ENCODE measurements at regions not wholly inside any gene's neighbourhood (a gene's known extent, or its start where the extent isn't known, plus 50 kb on each side); places are given as distances from the start of the nearest gene placed in this dataset.

DNA sequence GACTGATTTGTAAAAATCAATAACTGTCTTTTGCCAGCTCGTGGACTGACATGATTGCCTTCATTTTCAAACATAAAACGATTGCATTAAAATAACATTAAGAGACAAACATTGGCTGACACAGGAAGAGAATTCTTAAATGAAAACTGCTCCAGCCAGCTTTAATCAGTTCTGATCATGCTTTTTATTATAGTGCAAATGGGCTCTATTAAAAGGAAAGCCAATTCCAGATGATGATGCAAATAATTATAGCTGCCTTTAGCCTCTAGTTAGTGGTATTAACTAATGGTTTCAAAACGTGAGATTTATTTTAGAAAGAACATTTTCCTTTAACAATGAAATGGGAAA is 301.8 kb upstream of the UBE2E3 start:
- Histone ChIP-seq H3K4me1 (no peaks in the 10 kb centered on the region; the same call in none of the 2 replicates), H3K4me3 (no peak overlapping the region), H3K36me3 (no peaks in the 10 kb centered on the region)

DNA sequence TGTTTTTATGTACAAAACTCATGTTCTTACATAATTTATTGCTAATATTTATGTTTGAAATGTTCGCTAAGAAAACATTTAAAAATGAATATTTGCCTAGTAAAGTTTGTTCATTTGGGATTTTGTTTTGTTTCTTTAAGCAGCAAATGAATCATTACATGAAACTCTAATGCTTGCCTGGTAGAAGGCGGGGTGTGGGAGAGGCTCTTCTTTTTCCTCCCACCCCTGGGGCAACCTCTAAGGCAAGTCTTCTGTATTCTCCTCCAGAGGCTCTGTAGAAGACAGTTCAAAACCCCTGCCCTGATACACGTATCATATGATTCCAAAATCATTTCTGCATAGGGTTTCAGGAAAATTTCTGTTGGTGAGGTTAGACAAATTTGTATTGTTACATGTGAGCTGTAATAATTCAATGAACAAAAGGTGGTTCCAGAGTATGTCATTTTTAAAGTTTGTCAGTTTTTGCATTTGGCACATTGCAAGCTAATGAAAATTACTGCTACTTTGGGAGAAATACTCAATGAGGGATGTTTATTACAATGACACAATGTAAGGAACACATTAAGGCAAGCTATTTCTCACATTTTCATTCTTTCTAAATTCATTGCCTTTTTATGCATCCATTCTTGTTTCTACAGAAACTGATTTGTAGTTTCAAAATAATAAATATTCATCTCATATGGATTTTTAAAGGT is 302.3 kb upstream of the UBE2E3 start:
- Histone ChIP-seq H3K4me1 (no peaks in the 10 kb centered on the region; the same call in none of the 2 replicates), H3K9me3 (replicated peaks) (no peaks in the 10 kb centered on the region), H3K36me3 (no peaks in the 10 kb centered on the region), H3K27me3 (no peaks in the 10 kb centered on the region), H3K4me3 (no peak overlapping the region), H3K27ac (no peak overlapping the region)
- DNase-seq: no peak

More for the DNA sequence above, 301.8 kb upstream of the UBE2E3 start:
- Histone ChIP-seq H3K27ac (no peak overlapping the region), H3K27me3 (no peaks in the 10 kb centered on the region), H3K9me3 (replicated peaks) (no peaks in the 10 kb centered on the region)
- DNase-seq: no peak

DNA sequence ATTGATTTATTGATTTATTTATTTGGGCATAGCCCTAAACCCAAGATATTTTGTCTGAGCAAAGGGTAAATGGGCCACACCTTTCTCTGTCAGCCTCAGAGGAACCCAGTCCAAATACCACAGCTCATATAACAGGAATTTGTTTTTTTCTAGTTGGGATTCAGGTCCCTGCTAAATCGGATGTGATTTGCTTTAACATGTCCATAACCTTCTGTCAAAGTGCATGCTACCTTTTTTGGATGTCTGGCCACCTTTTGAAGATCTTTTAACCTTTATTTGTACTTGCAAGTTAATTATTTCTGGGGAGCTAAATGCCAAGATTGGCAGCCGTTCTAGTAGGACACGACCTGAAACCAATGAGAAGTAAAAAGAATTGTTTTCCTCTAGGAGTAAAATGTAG is 303.2 kb upstream of the UBE2E3 start:
- Histone ChIP-seq H3K36me3 (no peaks in the 10 kb centered on the region), H3K27me3 (no peaks in the 10 kb centered on the region), H3K9me3 (replicated peaks) (no peaks in the 10 kb centered on the region), H3K27ac (no peak overlapping the region), H3K4me3 (no peak overlapping the region), H3K4me1 (peaks cover 7% of the 10 kb centered on the region)
- no peak for DNase-seq

DNA sequence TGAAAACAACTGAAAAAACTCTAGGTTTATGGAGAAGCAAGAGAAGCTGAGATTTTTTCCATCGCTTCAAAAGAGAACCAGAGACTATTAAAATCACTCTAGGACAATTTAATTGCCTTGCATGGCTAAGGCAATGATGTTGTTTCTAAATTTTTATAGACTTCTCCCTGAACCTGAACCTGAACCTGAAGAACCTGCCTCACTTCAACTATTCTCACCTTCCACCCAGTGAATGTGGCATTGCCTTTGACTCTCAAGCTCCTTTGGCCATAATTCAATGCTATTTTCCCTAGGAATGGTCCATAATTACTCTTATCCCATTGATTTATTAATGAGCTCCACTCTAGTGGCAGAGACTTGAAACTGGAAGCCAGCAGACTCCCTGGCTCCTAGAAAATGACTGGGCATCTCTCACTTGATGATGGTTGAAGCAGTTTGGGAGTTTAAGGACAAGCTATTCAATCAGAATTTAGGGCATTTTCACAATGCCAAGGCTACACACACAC is 303.8 kb upstream of the UBE2E3 start:
- DNase-seq: no peak
- peaks cover 12% of the 10 kb centered on the region for H3K4me1 ChIP-seq
- no peak overlapping the region for H3K4me3 ChIP-seq
- H3K9me3 ChIP-seq (replicated peaks): no peaks in the 10 kb centered on the region
- H3K27me3 ChIP-seq: no peaks in the 10 kb centered on the region
- no peak overlapping the region for H3K27ac ChIP-seq
- no peaks in the 10 kb centered on the region for H3K36me3 ChIP-seq

DNA sequence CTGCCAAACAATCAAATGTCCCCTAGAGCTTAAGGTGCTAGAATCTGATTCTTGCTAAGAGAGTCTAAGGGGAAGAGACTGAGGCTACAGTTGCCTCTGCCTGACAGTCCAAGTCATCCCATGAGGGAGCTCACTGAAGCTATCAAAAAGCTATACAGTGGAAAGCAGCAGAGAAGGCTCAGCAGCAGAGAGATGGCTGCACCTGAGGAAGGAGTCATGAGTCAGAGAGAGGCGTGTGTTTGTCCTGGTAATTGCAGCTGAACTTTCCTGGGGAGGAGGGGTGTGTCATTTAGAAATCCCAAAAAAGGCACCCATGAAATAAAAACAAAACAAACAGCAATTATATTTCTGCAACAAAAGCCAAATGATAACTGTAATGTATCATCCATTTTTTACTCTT is 305.2 kb upstream of the UBE2E3 start:
- no peaks in the 10 kb centered on the region for H3K36me3 ChIP-seq
- no peak overlapping the region for H3K27ac ChIP-seq
- no peak overlapping the region for H3K4me3 ChIP-seq
- no peak for DNase-seq
- H3K4me1 ChIP-seq: peaks cover 18% of the 10 kb centered on the region
- no peaks in the 10 kb centered on the region for H3K27me3 ChIP-seq
- H3K9me3 ChIP-seq (replicated peaks): no peaks in the 10 kb centered on the region

DNA sequence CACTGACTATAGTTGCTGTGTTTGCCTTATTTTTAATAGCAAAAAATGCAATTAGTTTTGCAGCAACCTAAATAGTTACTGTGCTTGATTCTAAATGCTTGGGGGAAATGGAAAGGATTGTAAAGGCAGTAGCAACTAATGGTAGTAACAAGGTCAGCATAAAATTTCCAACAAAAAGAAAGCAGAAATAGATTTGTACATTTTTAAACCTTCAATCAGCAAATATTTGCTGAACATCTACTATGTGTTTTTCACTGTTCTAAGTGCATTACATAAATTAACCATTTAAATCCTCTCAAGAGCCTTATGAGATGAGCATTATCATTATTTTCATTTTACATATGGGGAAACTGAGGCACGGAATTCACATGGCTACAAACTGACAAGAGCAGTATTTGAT is 308.0 kb upstream of the UBE2E3 start:
- H3K27ac ChIP-seq: no peak overlapping the region
- H3K4me3 ChIP-seq: no peak overlapping the region
- peaks cover 22% of the 10 kb centered on the region for H3K4me1 ChIP-seq
- DNase-seq: no peak
- H3K27me3 ChIP-seq: no peaks in the 10 kb centered on the region
- no peaks in the 10 kb centered on the region for H3K9me3 ChIP-seq (replicated peaks)
- H3K36me3 ChIP-seq: no peaks in the 10 kb centered on the region

DNA sequence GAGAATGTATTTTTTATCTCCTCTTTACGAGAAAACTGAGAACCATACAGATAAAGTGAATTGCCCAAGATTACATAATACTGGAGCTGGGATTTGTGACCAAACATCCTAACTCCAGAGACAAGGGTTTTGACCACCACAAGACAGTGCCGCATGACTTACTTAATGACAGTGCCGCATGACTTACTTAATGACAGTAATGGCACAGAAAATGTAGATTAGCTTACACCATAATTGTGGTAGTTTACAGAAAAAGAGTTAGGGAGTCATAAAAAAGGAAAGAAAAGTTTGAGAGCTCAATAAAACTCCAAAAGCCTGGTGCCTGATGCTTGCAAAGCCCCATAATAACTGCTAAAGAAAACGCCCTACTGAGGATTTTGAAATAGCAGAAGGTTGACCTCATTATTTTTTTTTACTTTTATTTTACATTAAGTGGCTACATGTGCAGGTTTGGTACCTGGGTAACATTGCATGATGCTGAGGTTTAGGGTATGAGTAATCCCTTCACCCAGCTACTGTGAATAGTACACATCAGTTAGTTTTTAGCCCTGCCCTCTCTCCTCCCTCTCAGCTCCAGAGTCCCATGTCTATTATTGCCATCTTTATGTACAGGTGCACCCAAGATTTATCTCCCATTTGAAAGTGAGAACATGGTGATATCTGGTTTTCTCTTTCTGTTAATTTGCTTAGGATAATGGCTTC is 310.0 kb upstream of the UBE2E3 start:
- H3K36me3 ChIP-seq: no peaks in the 10 kb centered on the region
- no peak overlapping the region for H3K4me3 ChIP-seq
- DNase-seq: no peak

DNA sequence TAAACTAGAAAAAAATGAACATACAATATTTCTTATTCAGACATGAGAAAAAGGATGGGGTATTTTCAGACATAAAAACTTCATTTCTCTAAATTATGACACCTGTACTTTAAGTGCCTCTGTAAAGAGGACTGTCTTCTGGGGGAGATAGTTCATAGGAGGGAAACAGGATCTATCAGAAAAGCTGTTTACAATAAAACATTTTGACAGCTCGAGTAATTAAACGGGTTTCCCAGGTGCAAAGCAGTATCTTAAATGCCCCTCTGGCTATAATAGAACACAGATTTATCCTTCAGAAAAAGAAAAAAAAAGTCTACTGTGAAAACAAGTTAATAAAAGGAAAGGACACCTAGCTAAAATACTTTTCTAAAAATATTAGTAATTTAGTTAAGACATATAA is 311.4 kb upstream of the UBE2E3 start:
- DNase-seq: no peak
- Histone ChIP-seq H3K27me3 (no peaks in the 10 kb centered on the region), H3K4me3 (no peak overlapping the region), H3K9me3 (replicated peaks) (no peaks in the 10 kb centered on the region), H3K27ac (no peak overlapping the region), H3K36me3 (no peaks in the 10 kb centered on the region), H3K4me1 (peaks cover 22% of the 10 kb centered on the region)

More for the DNA sequence above, 310.0 kb upstream of the UBE2E3 start:
- no peaks in the 10 kb centered on the region for H3K9me3 ChIP-seq (replicated peaks)
- H3K27me3 ChIP-seq: no peaks in the 10 kb centered on the region
- H3K27ac ChIP-seq: no peak overlapping the region
- peaks cover 22% of the 10 kb centered on the region for H3K4me1 ChIP-seq

DNA sequence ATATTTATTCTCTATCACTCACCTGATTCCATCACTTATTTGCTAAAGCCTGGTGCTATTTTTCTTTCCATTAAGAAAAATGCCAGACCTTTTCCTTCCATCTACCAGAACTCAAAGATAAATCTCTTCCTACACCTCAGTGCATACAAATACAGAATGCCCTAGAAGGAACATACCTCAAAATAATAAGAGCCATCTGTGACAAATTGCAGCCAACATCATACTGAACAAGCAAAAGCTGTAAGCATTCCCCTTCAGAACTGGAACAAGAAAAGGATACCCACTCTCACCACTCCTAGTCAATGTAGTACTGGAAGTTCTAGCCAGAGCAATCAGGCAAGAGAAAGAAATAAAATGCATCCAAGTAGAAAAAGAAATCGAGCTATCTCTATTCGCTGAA is 315.9 kb upstream of the UBE2E3 start:
- Histone ChIP-seq H3K9me3 (replicated peaks) (no peaks in the 10 kb centered on the region), H3K4me1 (peaks cover 3% of the 10 kb centered on the region; the same call in 1 of the 2 replicates), H3K4me3 (no peak overlapping the region)

DNA sequence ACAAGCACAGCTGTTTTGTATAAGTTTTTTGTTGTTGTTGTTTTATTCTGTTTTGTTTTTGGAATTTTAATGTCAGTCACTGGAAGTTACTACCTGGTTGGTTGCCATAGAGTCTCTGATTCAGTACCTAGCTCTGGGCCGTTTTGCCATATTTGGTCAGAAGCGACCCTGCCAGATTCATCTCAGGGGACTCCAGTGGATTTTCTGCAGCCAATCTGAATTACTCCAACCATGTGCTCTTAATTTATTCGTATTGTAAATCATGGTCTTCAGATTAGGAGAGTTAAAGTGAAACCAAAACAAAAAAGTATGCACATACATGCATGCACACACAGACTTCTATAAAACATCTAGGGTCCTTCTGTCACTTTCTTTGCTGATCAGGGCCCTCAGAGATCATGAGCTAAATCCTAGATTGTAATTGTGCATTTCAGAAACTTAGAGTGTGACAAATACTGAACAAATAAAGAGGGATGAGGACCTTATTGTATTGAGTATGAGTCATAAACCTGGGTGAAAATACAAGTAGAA is 317.4 kb upstream of the UBE2E3 start:
- H3K4me1 ChIP-seq: peaks cover 3% of the 10 kb centered on the region; the same call in 1 of the 2 replicates
- no peak overlapping the region for H3K4me3 ChIP-seq
- H3K27me3 ChIP-seq: no peaks in the 10 kb centered on the region
- no peak for DNase-seq
- H3K36me3 ChIP-seq: no peaks in the 10 kb centered on the region
- H3K27ac ChIP-seq: no peak overlapping the region
- no peaks in the 10 kb centered on the region for H3K9me3 ChIP-seq (replicated peaks)

More for the DNA sequence above, 315.9 kb upstream of the UBE2E3 start:
- no peak for DNase-seq
- H3K27me3 ChIP-seq: no peaks in the 10 kb centered on the region
- H3K27ac ChIP-seq: no peak overlapping the region
- no peaks in the 10 kb centered on the region for H3K36me3 ChIP-seq

DNA sequence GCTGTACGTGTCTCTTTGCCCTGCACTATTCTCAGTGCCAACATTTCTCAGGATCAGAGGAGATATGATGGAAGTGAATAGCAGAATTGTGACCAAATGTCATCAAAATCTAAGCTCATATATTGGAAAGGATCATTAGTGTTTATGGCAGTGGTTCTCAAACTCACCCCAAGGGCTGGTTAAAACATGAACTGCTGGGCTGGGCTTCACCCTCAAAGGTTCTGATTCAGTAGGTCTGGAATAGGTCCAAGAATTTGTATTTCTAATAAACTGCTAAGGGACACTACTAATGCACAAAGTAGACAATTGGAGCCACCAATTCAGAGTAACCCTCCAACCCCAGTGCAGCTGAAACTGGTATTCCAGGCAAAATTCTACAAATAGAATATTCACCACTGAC is 317.9 kb upstream of the UBE2E3 start:
- H3K27ac ChIP-seq: no peak overlapping the region
- peaks cover 3% of the 10 kb centered on the region; the same call in 1 of the 2 replicates for H3K4me1 ChIP-seq
- no peaks in the 10 kb centered on the region for H3K27me3 ChIP-seq
- no peak overlapping the region for H3K4me3 ChIP-seq
- no peaks in the 10 kb centered on the region for H3K36me3 ChIP-seq
- no peaks in the 10 kb centered on the region for H3K9me3 ChIP-seq (replicated peaks)
- no peak for DNase-seq

DNA sequence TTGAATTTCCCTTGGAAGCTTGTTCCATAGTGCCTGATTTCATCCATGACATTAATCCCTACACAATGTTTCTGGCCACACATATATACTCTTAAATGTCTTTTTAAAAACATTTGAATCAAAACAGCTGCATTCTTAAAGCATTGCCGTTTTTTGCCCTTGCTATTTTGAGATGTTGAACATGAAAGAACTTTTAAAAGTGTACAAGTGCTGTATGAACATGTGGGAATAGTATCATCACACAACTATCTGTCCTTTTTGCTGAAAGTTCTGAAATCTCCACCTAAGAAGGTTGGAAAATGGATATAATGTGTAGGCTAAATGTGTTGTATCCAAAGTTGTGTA is 318.7 kb upstream of the UBE2E3 start:
- no peak for DNase-seq
- H3K4me1 ChIP-seq: peaks cover 3% of the 10 kb centered on the region; the same call in 1 of the 2 replicates
- H3K27me3 ChIP-seq: no peaks in the 10 kb centered on the region
- H3K27ac ChIP-seq: no peak overlapping the region
- no peak overlapping the region for H3K4me3 ChIP-seq
- no peaks in the 10 kb centered on the region for H3K9me3 ChIP-seq (replicated peaks)
- no peaks in the 10 kb centered on the region for H3K36me3 ChIP-seq

DNA sequence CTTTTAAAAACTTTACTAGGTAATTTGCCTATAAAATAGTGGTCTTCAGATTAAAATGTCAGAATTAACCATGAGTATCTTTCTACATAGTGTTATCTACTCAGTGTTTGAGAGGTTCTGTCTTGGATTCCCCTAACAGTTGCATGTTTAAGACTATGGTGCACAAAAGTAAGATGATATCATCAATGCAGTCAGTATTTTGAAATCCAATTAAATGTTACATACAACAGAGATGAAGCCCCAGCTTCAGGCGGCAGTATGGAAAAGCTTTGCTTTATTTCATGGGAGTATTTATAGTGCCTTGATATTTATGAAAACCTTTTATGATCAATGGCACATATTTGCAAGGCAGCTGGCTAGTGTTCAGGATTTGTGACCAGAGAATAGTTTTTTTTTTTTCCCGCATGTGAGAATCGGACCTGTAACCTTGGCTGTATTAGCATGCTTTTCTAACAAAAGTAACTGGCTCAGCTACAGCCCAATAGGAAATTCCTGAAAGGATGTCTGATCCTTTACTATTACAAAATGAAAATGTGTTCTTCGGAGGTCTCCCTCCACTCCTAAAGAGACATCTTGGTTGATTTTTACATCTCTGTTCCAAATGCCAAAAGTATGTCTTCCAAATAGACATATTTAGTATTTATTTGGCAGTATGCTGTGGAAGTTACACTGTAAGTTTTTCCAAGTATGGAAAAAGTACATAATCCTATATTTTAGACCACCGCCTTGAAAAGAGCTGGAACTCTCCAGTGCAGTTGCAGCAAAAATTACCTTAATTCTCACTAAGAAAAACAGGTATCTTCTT is 319.3 kb upstream of the UBE2E3 start:
- Histone ChIP-seq H3K9me3 (replicated peaks) (no peaks in the 10 kb centered on the region), H3K36me3 (no peaks in the 10 kb centered on the region), H3K4me3 (no peak overlapping the region), H3K27ac (no peak overlapping the region), H3K27me3 (no peaks in the 10 kb centered on the region), H3K4me1 (peaks cover 3% of the 10 kb centered on the region; the same call in 1 of the 2 replicates)
- DNase-seq: no peak

DNA sequence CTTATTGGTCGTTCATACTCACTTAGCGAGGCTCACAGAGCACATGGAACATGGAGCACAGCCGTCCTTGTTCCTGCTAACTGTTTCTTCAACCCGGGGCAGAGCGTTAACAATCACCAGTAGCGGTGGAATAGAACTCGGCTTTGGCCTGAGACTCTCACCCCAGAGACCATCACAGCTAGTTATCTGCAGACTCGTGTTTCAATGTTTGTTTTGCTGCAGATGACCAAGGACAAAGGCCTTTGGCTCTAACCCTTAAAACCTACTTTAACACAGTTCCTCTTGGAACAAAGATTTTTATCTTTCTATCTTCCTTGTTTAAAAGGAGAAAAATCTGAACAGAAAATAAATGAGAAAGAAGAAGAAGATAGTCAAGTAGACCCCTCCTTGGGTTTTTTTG is 320.2 kb upstream of the UBE2E3 start:
- Histone ChIP-seq H3K9me3 (replicated peaks) (no peaks in the 10 kb centered on the region), H3K4me1 (peaks cover 3% of the 10 kb centered on the region; the same call in 1 of the 2 replicates), H3K36me3 (no peaks in the 10 kb centered on the region), H3K4me3 (no peak overlapping the region), H3K27me3 (no peaks in the 10 kb centered on the region), H3K27ac (no peak overlapping the region)
- DNase-seq: no peak

DNA sequence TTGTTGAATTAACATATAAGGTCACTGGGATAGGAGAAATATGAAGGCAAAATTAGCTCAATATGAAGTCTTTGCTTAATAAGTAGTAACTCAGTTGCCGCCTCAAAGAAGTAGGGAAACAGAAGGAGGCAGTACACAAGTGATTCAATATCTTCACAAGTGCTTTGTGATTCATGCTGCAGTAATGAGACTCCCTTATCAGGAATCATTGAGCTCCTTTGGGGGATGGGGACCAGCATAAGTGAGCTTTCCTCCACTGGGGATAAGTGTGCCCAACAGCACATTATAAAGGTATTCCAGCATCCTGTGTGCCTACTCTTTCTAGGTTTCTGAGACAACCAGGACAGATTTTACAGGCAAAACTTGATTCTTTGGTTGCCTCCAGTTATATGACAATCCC is 323.4 kb upstream of the UBE2E3 start:
- H3K4me3 ChIP-seq: no peak overlapping the region
- H3K4me1 ChIP-seq: 0 out of 2 replicates have a peak, but pooled peaks cover 3% of the 10 kb centered on the region
- H3K36me3 ChIP-seq: no peaks in the 10 kb centered on the region
- H3K27me3 ChIP-seq: no peaks in the 10 kb centered on the region
- no peak overlapping the region for H3K27ac ChIP-seq
- no peaks in the 10 kb centered on the region for H3K9me3 ChIP-seq (replicated peaks)
- no peak for DNase-seq
